IMR-90 (cell line): ENCODE measurements at regions not wholly inside any gene's neighbourhood (a gene's known extent, or its start where the extent isn't known, plus 50 kb on each side); places are given as distances from the start of the nearest gene placed in this dataset.

Source experiments
- ATAC-seq: fragments of 200-7000 bp; cut with Tn5 transposase; 2 replicates; pipeline ENCODE4 v1.9.1; 2020; ENCODE audit warnings: low read depth, mild to moderate bottlenecking, moderate library complexity
- BruUV-seq: library from RNA; stranded (reverse); fragments of 400-500 nt; replicated peaks from 2 replicates; lab custom pipeline; 2021; lab: Mats Ljungman, UMichigan
- CTCF ChIA-PET: fragments of 300-600 bp; formaldehyde crosslinking; extraction: SDS; loops from one replicate; lab custom pipeline; 2021; ENCODE audit warnings: antibody characterized with exemption; lab: Yijun Ruan, JAX
- POLR2A ChIA-PET: fragments of 300-600 bp; sonication (Branson Sonifier 250); formaldehyde crosslinking; loops from one replicate; lab custom pipeline; 2022; ENCODE audit warnings: antibody characterized with exemption; ENCODE audit not compliant: unreplicated experiment; lab: Charles Lee
- DNase-seq: peaks from one replicate; pipeline ENCODE4 v3.0.0; 2013
- H2AFZ ChIP-seq: replicated peaks from 2 replicates; pipeline ENCODE3; 2013; ENCODE audit warnings: low read length, mild to moderate bottlenecking; ENCODE audit not compliant: poor library complexity
- H2AK5ac ChIP-seq: 2 replicates; pipeline ENCODE4 v1.6.1; 2013; ENCODE audit warnings: low read depth, low read length, inconsistent platforms
- H2AK9ac ChIP-seq: replicated peaks from 2 replicates; pipeline ENCODE3; 2013; ENCODE audit warnings: mild to moderate bottlenecking, low read depth, low read length, moderate library complexity; ENCODE audit not compliant: poor library complexity
- H2BK120ac ChIP-seq: 2 replicates; pipeline ENCODE4 v1.6.1; 2013; ENCODE audit warnings: low read depth, low read length, inconsistent platforms
- H2BK15ac ChIP-seq: 3 replicates; pipeline ENCODE4 v1.6.1; 2013; ENCODE audit warnings: low read depth, low read length, inconsistent platforms
- H2BK20ac ChIP-seq: 2 replicates; pipeline ENCODE4 v1.6.1; 2013; ENCODE audit warnings: low read depth, mild to moderate bottlenecking, inconsistent platforms, low read length, moderate library complexity
- H2BK5ac ChIP-seq: 2 replicates; pipeline ENCODE4 v1.6.1; 2013; ENCODE audit warnings: mild to moderate bottlenecking, low read depth, low read length, inconsistent platforms; ENCODE audit not compliant: poor library complexity, severe bottlenecking
- H3K14ac ChIP-seq: replicated peaks from 2 replicates; pipeline ENCODE4 v1.6.1; 2013; ENCODE audit warnings: low read depth, low read length, inconsistent platforms
- H3K18ac ChIP-seq: 2 replicates; pipeline ENCODE4 v1.6.1; 2013; ENCODE audit warnings: low read depth, low read length, control low read depth
- H3K23ac ChIP-seq: 2 replicates; pipeline ENCODE4 v1.6.1; 2013; ENCODE audit warnings: low read depth, low read length, inconsistent platforms
- H3K27ac ChIP-seq: 2 replicates; pipeline ENCODE4 v1.5.1; 2013; ENCODE audit warnings: mild to moderate bottlenecking, control low read depth, low read length; ENCODE audit not compliant: insufficient read depth
- H3K27me3 ChIP-seq: 2 replicates; pipeline ENCODE4 v1.6.1; 2013; ENCODE audit warnings: low read length; ENCODE audit not compliant: control insufficient read depth, insufficient read depth
- H3K36me3 ChIP-seq: 2 replicates; pipeline ENCODE4 v1.6.1; 2013; ENCODE audit warnings: low read length, mixed read lengths; ENCODE audit not compliant: control insufficient read depth, insufficient read depth
- H3K4ac ChIP-seq: 2 replicates; pipeline ENCODE4 v1.6.1; 2013; ENCODE audit warnings: low read depth, low read length, inconsistent platforms
- H3K4me1 ChIP-seq: 2 replicates; pipeline ENCODE4 v1.6.1; 2013; ENCODE audit warnings: low read length, mixed read lengths; ENCODE audit not compliant: control insufficient read depth, insufficient read depth
- H3K4me2 ChIP-seq: 2 replicates; pipeline ENCODE4 v1.6.1; 2013; ENCODE audit warnings: low read depth, mild to moderate bottlenecking, control low read depth, low read length, moderate library complexity
- H3K4me3 ChIP-seq: 2 replicates; pipeline ENCODE4 v1.5.1; 2013; ENCODE audit warnings: low read depth, mild to moderate bottlenecking, control low read depth, low read length, moderate library complexity; ENCODE audit not compliant: insufficient read depth
- H3K56ac ChIP-seq: 2 replicates; pipeline ENCODE4 v1.6.1; 2013; ENCODE audit warnings: low read length, inconsistent platforms; ENCODE audit not compliant: insufficient read depth; ENCODE audit errors: extremely low read depth
- H3K79me1 ChIP-seq, 2 experiments: 2 replicates each; pipeline ENCODE4 v1.6.1; 2013; ENCODE audit warnings: low read length in 2 of 2, inconsistent platforms in 1 of 2, low read depth in 1 of 2
- H3K9ac ChIP-seq: 2 replicates; pipeline ENCODE4 v1.6.1; 2013; ENCODE audit warnings: low read depth, low read length, control low read depth
- H3K9me1 ChIP-seq: 2 replicates; pipeline ENCODE4 v1.6.1; 2013; ENCODE audit warnings: low read length, inconsistent platforms; ENCODE audit not compliant: insufficient read depth
- H3K9me3 ChIP-seq: 2 replicates; pipeline ENCODE4 v1.6.1; 2013; ENCODE audit warnings: low read length; ENCODE audit not compliant: control insufficient read depth, insufficient read depth
- H4K20me1 ChIP-seq: 2 replicates; pipeline ENCODE4 v1.6.1; 2013; ENCODE audit warnings: low read length, inconsistent platforms; ENCODE audit not compliant: insufficient read depth
- H4K5ac ChIP-seq: 2 replicates; pipeline ENCODE4 v1.6.1; 2013; ENCODE audit warnings: mild to moderate bottlenecking, low read depth, low read length, control low read depth
- H4K8ac ChIP-seq, 2 experiments: 2 replicates each; pipeline ENCODE4 v1.6.1; 2013; ENCODE audit warnings: low read depth in 2 of 2, low read length in 2 of 2, control low read depth in 1 of 2, inconsistent platforms in 1 of 2
- H4K91ac ChIP-seq: 2 replicates; pipeline ENCODE4 v1.6.1; 2013; ENCODE audit warnings: low read depth, low read length, inconsistent platforms; ENCODE audit not compliant: insufficient read depth
- BHLHE40 ChIP-seq: fragments of 150-350 bp; IDR thresholded peaks from 2 replicates; pipeline ENCODE4 v1.6.1; 2016; ENCODE audit warnings: mild to moderate bottlenecking, low read depth, low read length
- FOS ChIP-seq: fragments of 150-350 bp; IDR thresholded peaks from 2 replicates; pipeline ENCODE4 v1.6.1; 2016; ENCODE audit warnings: low read depth, low read length
- MAZ ChIP-seq: IDR thresholded peaks from 2 replicates; pipeline ENCODE4 v1.6.1; 2012; ENCODE audit warnings: low read depth, mild to moderate bottlenecking, low read length, improper control_type of control experiment, moderate library complexity, borderline replicate concordance
- POLR2A ChIP-seq: IDR thresholded peaks from 2 replicates; pipeline ENCODE4 v1.6.1; 2012; ENCODE audit warnings: mild to moderate bottlenecking, low read depth, low read length
- RFX5 ChIP-seq: IDR thresholded peaks from 2 replicates; pipeline ENCODE4 v1.8.0; 2012; ENCODE audit warnings: low read depth, mild to moderate bottlenecking, low read length, moderate library complexity
- SMC3 ChIP-seq: fragments of 150-350 bp; IDR thresholded peaks from 2 replicates; pipeline ENCODE4 v1.6.1; 2016; ENCODE audit warnings: low read depth, mild to moderate bottlenecking, antibody characterized with exemption, low read length, moderate library complexity
- dilution Hi-C: fragments of 300-500 bp; cut with HindIII; formaldehyde crosslinking; loops from one replicate; pipeline ENCODE4 v1.14.3; 2018; ENCODE audit warnings: low sequenced_read_pairs; ENCODE audit not compliant: unreplicated experiment
- in situ Hi-C: fragments of 300-500 bp; cut with MboI; formaldehyde crosslinking; loops from 3 replicates; pipeline ENCODE4 v1.14.3; 2019; ENCODE audit warnings: low sequenced_read_pairs, inconsistent platforms, mixed read lengths
- intact Hi-C: fragments of 100-400 bp; cut with micrococcal nuclease; formaldehyde crosslinking; loops from 2 replicates; pipeline ENCODE4 v1.10.0; 2022
- TF ChIP-seq, protein P1 (sequence below): fragments of 150-350 bp; IDR thresholded peaks from 2 replicates; pipeline ENCODE4 v1.6.1; 2017; ENCODE audit warnings: mild to moderate bottlenecking, antibody characterized with exemption, low read length, low read depth

DNA sequence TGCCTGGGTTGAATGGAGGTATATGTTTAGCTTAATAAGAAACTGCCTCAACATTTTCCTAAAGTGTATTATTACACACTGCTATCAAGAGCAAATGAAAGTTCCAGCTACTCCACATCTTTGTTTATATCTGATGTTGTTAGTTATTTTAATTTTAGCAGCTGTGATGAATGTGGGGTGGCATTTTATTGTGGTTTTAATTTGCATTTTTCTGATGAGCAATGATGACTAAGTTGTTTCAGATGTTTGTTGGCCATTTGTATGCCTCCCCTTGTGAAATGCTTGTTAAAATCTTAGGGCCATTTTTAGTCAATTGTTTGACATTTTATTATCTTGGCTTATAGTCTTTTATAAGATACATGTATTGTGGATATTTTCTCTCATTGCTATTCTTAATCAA, 260.4 kb upstream of the SLCO3A1 start:
- Histone ChIP-seq H2BK15ac (no peak overlapping the region), H4K5ac (no peak overlapping the region), H3K18ac (no peak overlapping the region), H3K4me1 (no peaks in the 10 kb centered on the region), H3K4me3 (no peak overlapping the region), H3K27me3 (no peaks in the 10 kb centered on the region; the same call in none of the 2 replicates), H2AK5ac (no peak overlapping the region), H2AK9ac (no peak overlapping the region), H4K91ac (no peak overlapping the region), H3K56ac (no peak overlapping the region), H3K9ac (no peak overlapping the region), H3K36me3 (no peaks in the 10 kb centered on the region), H3K27ac (no peak overlapping the region), H3K4ac (no peak overlapping the region), H3K14ac (no peak overlapping the region), H3K79me1 (no peaks in the 10 kb centered on the region), H2AFZ (no peak overlapping the region), H4K8ac (no peak overlapping the region), H4K20me1 (no peaks in the 10 kb centered on the region), H2BK5ac (no peak overlapping the region), H3K23ac (no peak overlapping the region), H3K4me2 (no peak overlapping the region), H2BK120ac (no peak overlapping the region), H3K9me3 (no peaks in the 10 kb centered on the region), H2BK20ac (no peak overlapping the region), H3K9me1 (no peaks in the 10 kb centered on the region)
- TF ChIP-seq POLR2A (no peak), SMC3 (no peak), MAZ (no peak), FOS (no peak), RFX5 (no peak), BHLHE40 (no peak)
- TF ChIP-seq, protein P1, sequence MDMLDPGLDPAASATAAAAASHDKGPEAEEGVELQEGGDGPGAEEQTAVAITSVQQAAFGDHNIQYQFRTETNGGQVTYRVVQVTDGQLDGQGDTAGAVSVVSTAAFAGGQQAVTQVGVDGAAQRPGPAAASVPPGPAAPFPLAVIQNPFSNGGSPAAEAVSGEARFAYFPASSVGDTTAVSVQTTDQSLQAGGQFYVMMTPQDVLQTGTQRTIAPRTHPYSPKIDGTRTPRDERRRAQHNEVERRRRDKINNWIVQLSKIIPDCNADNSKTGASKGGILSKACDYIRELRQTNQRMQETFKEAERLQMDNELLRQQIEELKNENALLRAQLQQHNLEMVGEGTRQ = no peak
- intact Hi-C loops (no loop called here), in situ Hi-C loops (no loop called here), dilution Hi-C loops (no loop called here)
- ATAC-seq (0 out of 2 replicates have a peak, but pooled peaks have one; percentile 17), DNase-seq (peak; percentile 7)
- CTCF ChIA-PET = no interaction called here
- POLR2A ChIA-PET = interaction anchor here (0.6 kb wide), 1 partner anchor 31 kb away, joined by 5 read pairs; no protein-coding TSS in a partner anchor
- BruUV-seq = no TSS peak
